HL-60/S4 treated with phorbol 12-myristate 13-acetate at 8.2 ng/mL for 4 days and 3 days (cell line): ENCODE measurements at regions not wholly inside any gene's neighbourhood (a gene's known extent, or its start where the extent isn't known, plus 50 kb on each side); places are given as distances from the start of the nearest gene placed in this dataset.
"Not testable (repeated sequence)": the region's sequence is repeated elsewhere in the genome, so short reads cannot be mapped to it uniquely, and the experiment has no call there.

ENCODE experiments used
- in situ Hi-C: fragments of 300-500 bp; cut with MboI; formaldehyde crosslinking; loops from 2 replicates; pipeline ENCODE4 v1.15.0; 2022; ENCODE audit warnings: low sequenced_read_pairs

DNA sequence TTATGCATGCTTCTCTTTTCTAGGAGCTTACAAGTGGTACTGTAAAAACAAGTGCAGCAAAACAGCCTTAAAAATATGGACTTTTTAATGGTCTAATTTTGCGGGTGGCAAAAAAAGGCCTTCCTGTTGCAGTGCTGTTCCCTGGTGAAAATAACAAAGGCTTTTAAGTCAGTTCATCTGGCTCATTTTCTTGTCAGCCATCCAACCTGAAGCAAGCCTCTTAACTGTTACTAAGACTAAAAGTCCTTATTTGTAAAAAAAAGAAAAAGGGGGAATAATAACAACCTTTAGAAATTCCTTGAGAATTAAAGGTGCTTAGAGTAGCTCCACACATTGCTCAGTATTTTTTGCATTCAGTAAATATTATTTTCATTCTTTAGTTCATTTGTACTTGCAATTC lies 200.5 kb upstream of the CHORDC1 start:
- in situ Hi-C loops = no loop called here

DNA sequence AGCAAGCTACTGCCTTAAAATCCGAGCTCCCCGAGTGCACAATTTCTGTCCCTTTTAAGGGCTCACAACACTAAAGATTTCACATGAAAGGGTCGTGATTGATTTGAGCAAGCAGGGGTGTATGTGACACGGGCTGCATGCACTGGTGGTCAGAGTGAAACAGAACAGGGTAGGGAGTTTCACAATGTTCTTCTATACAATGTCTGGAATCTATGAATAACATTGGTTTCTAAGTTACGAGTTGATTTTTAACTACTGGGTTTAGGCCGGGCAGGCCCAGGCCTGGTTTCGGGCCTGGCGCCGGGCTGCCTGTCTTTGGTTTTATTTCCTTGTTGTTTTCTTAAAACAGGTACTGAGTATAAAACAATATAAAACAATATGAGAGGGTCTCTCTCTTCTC lies 199.9 kb upstream of the CHORDC1 start:
- in situ Hi-C loops = not testable (repeated sequence)

DNA sequence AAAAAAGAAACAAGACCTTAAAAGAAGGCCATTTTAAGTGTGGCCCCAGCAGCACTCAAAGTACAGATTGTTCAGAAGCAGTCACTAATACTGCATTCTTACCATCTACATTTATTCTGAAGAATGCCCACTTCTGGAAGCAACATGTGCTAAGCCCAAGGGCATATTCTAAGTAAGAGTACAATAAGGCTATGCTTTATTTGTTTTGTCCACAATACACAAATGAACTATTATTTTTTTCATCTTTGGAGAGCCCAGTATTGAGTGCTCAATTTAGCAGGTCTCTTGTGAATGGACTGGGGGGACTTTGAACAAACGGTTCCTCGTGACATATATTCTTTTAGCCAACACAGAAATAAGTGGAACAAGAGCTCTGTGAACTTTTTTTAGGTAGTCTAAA lies 191.4 kb upstream of the CHORDC1 start:
- in situ Hi-C loops = no loop called here

DNA sequence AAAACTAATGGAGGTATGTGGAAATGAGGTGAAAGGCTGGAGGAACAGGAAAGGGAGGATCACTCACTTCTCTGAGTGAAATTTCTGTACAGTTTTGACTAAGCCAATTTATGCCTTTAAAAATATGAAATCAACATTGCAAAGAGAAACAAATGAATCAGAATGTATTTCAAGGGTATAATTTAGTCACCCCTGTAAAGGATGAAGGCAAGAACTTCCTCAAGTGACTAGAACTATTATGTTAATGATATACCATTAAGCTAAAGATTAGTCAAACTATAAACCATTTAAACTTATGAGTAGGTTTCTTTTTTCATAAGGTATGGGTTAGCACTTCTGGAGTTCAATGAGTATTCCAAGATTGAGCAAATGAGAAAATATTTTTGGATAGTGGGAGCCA lies 184.5 kb upstream of the CHORDC1 start:
- in situ Hi-C loops = no loop called here

DNA sequence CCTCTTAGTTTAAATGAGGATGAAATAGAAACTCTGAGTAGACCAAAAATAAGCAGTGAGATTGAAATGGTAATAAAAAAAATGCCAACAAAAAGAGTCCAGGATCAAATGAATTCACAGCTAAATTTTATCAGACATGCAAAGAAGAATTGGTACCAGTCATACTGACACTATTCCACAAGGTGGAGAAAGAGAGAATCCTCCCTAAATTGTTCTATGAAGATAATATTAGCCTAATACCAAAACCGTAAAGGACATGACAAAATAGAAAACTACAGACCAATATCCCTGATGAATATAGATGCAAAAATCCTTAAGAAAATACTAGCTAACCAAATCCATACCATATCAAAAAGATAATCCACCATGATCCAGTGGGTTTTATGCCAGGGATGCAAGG lies 169.8 kb upstream of the CHORDC1 start:
- in situ Hi-C loops = no loop called here

DNA sequence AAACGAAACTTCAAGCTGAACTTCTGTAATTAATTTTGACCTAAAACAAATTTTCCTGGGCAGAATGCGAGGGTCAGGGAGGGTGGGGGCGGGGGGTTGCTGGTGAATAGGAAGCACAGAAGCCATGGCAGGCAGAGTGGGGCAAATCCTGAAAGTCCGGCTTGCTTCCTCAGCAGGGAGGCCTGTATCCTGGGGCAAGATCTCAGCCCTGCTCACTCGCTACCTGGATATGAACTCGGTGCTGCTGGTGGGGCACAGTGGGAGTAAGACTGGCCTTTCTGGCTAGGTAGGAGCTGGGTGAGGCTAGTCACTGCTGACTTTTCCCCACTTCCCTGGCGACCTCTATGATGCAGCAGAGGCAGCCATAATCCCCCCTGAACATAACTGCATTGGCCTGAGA lies 168.9 kb upstream of the CHORDC1 start:
- in situ Hi-C loops = no loop called here

DNA sequence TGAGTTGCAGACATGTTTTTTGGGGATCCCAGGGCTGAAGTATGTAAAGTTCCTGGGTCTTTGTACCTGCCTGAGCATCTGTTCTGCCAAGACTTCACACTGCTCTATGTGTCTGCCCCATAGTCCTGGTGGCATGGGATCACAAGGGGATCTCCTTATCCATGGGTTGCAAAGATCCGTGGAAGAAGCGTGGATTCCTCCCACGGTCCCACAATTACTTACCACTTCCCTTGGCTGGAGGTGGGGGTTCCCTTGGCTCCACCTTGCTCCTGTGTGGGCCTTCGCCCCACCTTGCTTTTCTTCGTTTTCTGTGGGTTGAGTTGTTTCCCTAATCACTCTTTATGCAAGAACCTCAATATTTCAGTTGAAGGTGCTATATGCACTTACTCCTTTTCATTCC lies 157.4 kb upstream of the CHORDC1 start:
- in situ Hi-C loops = no loop called here

DNA sequence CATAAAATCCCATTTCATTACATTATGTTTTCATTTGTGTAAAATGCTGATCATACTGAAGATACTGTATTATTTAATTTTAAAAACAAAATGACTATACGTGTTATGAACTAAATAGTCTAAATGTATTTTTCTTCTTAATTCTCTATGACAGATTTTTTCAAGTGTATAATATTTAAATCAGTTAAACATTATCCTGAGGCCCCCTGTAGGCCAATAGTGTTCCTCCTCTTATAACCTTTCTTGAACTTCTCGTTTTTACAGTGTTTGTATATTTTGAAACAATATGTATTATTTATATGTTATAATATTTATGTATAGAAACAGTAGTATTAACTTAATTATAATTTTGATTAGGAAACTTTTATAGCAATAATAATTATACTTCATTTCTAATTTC lies 151.1 kb upstream of the CHORDC1 start:
- in situ Hi-C loops = no loop called here

DNA sequence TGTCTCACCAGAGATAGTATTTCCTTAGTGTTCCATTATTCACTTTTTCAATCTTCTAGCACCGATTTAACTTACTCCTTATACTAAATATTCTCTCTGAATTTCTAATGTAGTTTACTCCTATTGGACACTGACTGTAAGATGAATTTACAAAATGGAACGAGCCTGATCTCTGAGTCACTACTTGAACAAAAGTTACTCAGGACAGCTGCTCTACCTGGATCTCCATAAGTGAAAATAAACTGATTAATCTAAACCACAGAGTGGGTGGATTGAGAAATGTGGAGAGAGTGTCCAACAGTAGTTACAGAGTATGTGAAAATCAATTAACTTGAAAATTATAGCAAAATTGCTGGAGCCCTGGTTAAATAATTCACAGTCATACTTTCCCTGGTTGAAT lies 141.7 kb upstream of the CHORDC1 start:
- in situ Hi-C loops = no loop called here

DNA sequence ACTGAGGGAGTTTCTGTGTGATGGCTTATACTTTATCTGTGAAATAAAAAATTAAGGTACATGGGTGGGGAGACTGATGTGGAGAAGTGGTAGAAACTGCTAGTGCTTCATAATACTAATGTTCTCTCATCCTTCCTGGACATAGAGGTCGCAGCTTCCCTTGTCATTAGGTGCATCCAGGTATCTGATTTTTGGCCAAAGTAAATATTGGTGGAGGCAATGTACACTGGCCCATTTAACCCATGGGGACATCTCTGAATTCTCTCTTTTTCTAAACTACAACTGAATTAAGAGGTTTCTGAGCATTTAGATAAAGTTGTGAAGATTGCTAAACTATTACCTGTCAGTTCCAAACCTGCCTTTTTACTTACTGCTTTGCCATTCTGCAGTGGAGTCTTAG lies 140.9 kb upstream of the CHORDC1 start:
- in situ Hi-C loops = no loop called here

DNA sequence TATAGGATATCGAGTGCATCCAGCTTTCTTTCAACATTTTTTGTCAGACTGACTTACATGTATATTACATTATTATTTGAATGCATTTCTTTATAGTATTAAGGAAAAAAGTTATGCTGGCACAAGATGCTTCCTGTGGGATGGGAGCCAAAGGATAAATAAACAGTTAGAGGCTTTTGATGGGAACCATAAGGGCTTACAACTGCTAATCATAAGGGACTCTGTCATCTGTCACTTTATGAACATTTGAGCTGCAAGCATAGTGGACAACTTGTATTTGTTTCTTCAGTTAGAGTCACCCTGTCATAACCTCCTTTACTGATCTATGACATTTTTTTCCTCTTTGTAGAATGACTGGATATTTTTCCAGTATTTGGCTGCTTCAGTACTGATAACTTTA lies 132.4 kb upstream of the CHORDC1 start:
- in situ Hi-C loops = no loop called here

DNA sequence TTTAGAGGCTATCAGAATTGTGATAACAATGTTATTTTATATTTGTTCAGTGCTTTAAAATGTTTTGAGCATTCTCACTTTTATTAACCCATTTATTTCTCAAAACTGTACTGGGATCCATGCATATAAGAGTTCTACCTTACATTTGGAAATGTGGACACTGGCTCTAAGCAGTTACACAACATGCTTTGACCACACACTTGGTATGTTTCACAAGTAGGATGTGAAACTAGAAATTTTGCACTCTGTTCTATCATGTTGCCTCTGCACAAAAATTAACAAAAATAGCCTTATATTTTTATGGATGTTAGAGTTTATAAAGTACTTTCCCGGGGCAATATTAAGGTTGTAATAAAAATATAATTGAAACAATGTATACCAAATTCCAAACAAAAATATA lies 126.9 kb upstream of the CHORDC1 start:
- in situ Hi-C loops = no loop called here

DNA sequence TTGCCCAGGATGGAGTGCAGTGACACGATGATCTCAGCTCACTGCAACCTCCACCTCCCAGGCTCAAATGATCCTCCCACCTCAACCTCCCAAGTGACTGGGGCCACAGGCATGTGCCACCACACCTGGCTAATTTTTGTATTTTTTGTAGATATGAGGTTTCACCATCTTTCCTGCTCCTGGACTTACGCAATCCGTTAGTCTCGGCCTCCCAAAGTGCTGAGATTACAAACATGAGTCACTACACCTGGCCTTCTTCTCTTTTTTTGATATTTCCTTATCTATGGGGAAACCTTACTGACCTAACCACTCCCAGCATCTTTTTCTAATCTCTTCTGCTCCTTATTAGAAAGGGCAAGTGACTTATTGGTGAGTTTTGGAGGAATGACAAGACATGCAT lies 121.7 kb upstream of the CHORDC1 start:
- in situ Hi-C loops = no loop called here

DNA sequence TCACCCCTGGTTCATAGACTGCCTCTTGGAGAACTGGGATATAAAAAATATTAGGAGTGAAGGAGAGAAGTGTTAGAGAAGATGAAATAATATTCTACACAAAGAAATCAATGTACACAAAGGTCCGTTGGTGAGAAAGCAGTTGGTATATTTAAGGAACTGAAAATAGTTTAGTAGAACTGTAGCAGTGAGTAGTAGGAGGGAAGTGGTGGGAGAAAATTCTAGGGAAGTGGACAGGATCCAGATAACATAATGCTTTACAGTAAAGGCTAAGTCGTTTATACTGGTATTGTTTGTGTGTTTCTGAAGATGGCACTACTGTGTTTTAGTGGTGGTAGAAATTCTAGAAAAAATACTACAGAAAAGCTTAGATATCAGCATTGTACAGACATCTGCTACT lies 120.8 kb upstream of the CHORDC1 start:
- in situ Hi-C loops = no loop called here

DNA sequence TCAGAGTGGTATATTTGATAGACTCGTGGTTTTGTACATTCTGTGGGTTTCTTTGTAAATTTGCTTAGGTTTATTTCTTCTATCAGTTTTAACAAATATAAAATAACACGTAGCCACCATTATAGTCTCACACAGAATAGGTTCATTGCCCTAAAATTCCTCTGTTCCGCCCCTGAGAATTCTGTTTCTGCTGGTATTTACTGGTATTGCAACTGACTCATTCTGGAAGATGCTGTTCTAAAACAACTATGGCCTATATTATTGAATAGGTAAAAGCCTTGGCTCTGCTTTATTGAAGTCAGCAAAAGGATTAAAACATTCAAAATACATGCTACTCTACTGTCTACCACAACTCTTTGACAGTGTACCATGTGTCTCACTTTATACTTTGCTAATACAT lies 119.1 kb upstream of the CHORDC1 start:
- in situ Hi-C loops = no loop called here

DNA sequence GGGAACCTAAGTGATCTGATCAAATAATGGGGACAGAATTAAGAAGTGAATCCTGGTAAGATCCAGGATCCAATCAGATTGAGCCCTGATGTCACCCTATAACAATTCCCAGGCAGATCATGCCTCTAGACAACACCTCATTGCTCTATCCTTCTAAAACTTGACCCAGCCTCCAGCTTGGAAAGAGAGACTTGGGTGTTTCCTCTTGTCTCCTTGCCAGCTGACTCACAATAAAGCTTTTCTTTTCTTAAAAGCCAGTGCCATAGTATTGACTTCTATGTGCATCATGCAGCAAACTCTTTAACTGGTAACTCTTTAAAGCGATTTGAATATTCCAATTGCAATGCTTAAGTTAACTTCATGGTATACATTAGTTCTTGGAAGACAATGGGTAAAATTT lies 109.6 kb upstream of the CHORDC1 start:
- in situ Hi-C loops = no loop called here

DNA sequence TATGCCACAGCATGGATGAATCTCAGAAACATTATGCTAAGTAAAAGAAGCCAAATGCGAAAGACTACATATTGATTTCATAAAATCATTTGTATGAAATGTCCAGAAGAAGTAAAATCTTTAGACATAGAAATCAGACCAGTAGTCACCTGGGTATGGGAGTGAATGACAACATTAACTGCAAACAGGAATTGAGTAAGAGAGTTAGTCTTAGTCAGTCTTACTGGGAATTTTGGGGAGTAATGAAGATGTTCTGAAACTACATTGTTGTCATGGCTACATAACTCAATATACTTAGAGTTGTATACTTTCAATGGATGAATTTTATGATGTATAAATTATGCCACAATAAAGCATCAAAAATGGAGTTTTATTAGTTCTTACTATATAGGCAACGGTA lies 107.8 kb upstream of the CHORDC1 start:
- in situ Hi-C loops = no loop called here

DNA sequence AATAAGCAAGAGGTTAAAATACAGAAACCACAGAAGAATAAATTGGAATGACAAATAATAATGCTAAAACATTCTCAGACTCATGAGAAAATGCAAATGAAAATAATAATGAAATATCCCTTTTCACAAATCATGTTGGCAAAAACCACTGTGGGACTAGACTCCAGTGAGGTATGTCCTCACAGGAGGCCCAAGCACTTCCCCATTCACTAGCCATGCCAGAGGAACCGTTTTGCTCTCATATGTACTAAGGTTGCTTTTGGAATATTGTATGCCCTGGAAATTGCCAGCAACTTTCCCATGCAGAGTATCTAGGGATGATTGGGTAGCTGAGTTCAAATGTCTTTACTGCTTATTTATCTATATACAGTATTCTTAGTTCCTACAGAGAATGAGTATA lies 106.2 kb upstream of the CHORDC1 start:
- in situ Hi-C loops = no loop called here

DNA sequence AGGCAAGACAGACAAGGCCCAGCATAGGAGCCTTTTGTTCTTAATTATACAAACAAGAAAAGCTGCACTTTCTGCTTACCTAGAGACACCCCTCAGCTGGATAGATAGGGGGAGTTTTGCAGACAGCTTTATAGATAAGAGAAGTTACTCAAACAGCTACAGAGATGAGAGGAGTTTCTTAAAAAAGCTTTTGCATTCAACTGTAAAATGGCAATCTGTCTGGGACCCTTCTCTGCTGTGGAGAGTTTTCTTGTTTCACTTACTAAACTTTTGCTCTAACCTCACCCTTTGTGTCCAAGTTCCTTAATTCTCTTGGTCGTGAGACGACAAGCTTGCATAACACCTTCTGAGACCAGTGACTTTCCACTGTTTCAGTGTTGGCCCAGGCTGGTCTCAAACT lies 103.8 kb upstream of the CHORDC1 start:
- in situ Hi-C loops = no loop called here

DNA sequence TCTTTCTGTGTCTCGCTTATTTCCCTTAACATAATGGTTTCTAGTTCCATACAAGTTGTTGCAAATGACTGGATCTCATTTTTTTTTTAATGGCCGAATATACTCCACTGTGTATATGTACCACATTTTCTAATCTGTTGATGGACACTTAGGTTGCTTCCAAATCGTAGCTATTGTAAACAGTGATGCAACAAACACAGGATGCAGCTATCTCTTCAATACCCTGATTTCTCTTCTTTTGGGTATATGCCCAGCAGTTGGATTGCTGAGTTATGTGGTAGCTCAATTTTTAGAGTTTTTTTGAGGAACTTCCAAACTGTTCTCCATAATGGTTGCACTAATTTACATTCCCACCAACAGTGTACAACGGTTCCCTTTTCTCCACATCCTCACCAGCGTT lies 100.4 kb upstream of the CHORDC1 start:
- in situ Hi-C loops = no loop called here

DNA sequence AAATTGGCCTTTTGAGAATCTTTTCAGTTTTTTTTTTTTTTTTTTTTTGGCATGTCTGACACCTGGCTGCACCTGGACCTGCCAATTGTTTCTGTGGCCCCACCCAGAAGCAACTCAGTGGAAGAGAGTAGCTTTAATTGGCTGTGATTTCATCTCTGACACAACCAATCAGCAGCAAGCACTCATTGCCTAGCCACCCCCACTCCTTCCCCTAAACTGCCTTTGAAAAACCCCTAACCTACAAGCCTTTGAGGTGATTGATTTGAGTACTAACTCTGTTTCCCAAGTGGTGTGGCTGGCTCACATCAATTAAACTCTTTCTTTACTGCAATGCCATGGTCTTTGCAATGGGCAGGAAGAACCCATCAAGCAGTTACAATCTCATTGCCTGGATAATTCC lies 98.2 kb upstream of the CHORDC1 start:
- in situ Hi-C loops = no loop called here

DNA sequence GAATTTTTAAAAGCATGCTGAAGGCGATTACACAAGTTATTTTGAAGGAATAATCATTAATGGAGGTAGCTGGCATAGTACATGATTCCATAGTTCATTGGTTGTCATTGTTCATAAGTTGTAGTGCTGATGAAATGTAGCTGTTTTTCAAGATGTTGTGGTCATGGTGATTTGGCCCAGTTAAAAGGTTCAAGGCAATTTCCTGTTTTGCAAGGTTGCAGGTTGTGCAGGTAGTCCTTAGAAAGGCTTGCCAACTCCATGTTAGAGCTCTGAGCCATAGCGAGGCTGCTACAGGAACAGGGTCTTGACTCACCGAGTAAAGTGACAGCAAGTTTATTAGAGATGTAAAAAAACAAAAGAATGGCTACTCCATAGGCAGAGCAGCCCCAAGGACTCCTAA lies 95.8 kb upstream of the CHORDC1 start:
- in situ Hi-C loops = no loop called here

DNA sequence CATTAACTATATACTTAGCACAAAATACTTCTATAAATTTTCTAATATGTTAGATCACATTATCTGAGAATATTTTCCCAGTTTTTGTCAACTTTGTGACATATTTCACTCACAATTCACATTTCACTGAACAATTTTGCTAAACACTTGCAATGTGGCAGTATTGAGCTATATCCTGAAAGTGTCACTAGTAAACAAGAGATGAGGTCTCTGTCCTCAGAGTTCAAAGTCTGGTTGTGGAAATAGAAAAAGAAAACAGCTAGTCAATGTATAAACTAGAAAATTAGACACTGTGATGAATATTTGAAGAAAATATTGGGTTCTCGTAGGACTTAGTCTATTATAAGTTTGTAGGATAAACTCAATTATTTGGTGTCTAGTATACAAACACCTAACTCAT lies 87.4 kb upstream of the CHORDC1 start:
- in situ Hi-C loops = no loop called here

DNA sequence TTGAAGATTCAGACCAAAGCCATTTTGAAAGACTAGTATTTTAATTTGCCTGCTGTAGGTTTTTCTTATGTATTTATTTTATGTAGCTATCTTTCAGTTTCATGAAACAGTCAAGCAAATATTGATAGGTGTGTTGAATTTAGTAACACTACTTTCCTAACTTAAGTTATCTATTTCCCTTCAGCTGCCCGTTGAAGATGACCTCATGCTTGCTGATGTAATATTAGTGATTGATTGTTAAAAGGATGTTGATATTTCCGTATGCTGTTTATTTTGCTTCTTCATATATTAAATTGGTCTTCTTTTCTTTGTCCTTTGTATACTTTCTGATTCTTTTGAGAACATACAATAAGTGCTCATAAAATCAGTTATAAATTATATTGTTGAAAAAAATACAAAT lies 86.8 kb upstream of the CHORDC1 start:
- in situ Hi-C loops = no loop called here
